Activated CD4-positive, alpha-beta T cell treated with anti-CD3 and anti-CD28 coated beads, Interleukin-2, amount 10 ng/mL, durations not matched to agents 7 days and 5 days (primary cell): ENCODE measurements at regions not wholly inside any gene's neighbourhood (a gene's known extent, or its start where the extent isn't known, plus 50 kb on each side); places are given as distances from the start of the nearest gene placed in this dataset.

Source experiments
- CTCF ChIA-PET: fragments of 350-600 bp; sonication (Branson Sonifier 250); formaldehyde crosslinking; loops from one replicate; lab custom pipeline; 2021; ENCODE audit warnings: antibody characterized with exemption; lab: Charles Lee
- POLR2A ChIA-PET: fragments of 350-600 bp; sonication (Branson Sonifier 250); formaldehyde crosslinking; loops from one replicate; lab custom pipeline; 2021; ENCODE audit warnings: antibody characterized with exemption; lab: Charles Lee
- DNase-seq: peaks from one replicate; pipeline ENCODE4 v3.0.0-alpha.2; 2020
- H3K27ac Mint-ChIP-seq: one replicate; pipeline ENCODE4 v1.8.0; 2021; ENCODE audit warnings: mild to moderate bottlenecking, moderate library complexity, mixed read lengths
- H3K27me3 Mint-ChIP-seq: one replicate; pipeline ENCODE4 v1.8.0; 2021; ENCODE audit warnings: mixed read lengths
- H3K36me3 Mint-ChIP-seq: one replicate; pipeline ENCODE4 v1.8.0; 2021; ENCODE audit warnings: low read depth, mixed read lengths
- H3K4me1 Mint-ChIP-seq: one replicate; pipeline ENCODE4 v1.8.0; 2021; ENCODE audit warnings: mixed read lengths
- H3K4me3 Mint-ChIP-seq: one replicate; pipeline ENCODE4 v1.8.0; 2021; ENCODE audit warnings: mild to moderate bottlenecking, moderate library complexity, mixed read lengths
- H3K9me3 Mint-ChIP-seq: one replicate; pipeline ENCODE4 v1.8.0; 2021; ENCODE audit warnings: mixed read lengths

DNA sequence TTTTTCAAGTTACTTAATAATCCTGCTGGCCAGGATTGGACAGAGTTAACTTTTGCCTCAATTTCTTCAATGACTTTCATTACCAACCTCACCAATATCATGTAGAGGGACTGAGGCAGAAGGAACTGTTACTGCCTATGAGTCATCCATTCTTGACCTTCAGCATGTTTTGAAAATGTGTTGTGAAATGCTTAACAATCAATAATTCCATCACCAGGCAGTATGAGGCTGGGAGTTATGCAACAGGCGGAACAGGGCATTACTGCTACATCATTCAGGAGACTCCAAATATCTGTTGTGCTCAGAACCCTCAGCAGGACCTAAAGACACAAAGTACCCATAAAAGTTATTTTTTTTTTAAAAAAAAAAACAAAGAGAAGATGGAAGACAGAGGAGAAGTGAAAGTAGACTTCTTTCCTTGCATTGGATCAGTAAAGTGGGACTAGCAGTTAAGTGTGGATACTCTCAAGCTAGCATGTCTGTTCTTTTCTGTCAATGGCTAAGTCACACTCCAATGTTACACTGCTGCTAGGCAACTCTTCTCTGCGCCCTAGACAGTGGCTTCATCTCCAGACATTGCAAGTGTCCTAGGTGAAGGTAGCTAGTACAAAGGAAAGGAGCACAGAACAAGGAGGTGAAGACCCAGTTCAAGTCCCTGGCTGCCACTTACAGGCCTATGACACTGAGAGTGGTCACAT is 184.9 kb upstream of the LPP start:
- DNase-seq: no peak
- H3K27me3 Mint-ChIP-seq: peaks cover 7% of the 10 kb centered on the region
- H3K36me3 Mint-ChIP-seq: no peaks in the 10 kb centered on the region
- POLR2A ChIA-PET: no interaction called here
- H3K27ac Mint-ChIP-seq: no peak overlapping the region
- no peaks in the 10 kb centered on the region for H3K9me3 Mint-ChIP-seq
- no peak overlapping the region for H3K4me3 Mint-ChIP-seq
- H3K4me1 Mint-ChIP-seq: peaks cover 38% of the 10 kb centered on the region
- CTCF ChIA-PET: interaction anchor here (0.6 to 1.9 kb wide), 5 partner anchors 14 to 671 kb away, joined by 3 to 5 read pairs (median 4); no protein-coding TSS in a partner anchor

DNA sequence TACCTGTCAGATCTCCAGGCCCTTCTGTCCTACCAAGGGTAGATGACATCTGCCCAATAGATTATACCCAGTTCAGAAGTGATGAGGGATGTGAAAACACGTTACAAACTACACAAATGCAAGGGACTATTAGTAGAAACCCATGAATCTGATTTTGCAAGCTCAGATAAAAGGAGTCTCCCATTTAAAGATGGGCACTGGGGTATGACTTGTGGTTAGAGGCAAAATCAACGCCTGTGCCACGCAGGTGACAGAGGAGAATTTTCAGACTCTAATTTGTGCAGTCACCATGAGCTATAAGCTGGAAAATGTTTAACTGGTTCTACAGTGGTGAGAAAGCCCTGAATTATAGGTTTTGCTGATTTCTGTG is 184.4 kb upstream of the LPP start:
- Mint-ChIP-seq H3K36me3 (no peaks in the 10 kb centered on the region), H3K27me3 (peaks cover 7% of the 10 kb centered on the region), H3K4me1 (peaks cover 43% of the 10 kb centered on the region), H3K4me3 (no peak overlapping the region), H3K9me3 (no peaks in the 10 kb centered on the region), H3K27ac (no peak overlapping the region)
- DNase-seq: no peak
- CTCF ChIA-PET: interaction anchor here (0.6 to 1.9 kb wide), 5 partner anchors 13 to 671 kb away, joined by 3 to 5 read pairs (median 4); no protein-coding TSS in a partner anchor
- POLR2A ChIA-PET: no interaction called here

DNA sequence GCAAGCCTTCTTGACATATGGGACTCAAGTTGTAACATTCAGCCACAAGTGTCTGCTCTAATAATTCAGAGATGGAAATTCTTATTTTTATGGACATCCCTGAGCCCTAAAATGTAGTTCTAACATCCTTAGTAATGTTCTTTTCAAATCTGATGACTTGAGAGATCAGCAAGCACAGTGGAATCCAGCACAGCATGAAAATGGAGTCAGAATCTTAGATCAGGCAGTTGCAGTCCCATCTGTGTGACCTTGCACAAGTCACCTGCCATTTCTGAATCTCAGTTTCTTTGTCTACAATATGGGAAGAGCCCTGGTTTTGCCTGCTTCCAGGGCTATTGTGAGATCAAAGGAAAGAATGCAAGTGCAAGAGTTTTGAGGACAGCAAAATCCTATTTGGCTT is 183.9 kb upstream of the LPP start:
- H3K27ac Mint-ChIP-seq: no peak overlapping the region
- peaks cover 47% of the 10 kb centered on the region for H3K4me1 Mint-ChIP-seq
- CTCF ChIA-PET: interaction anchor here (0.9 to 1.9 kb wide), 4 partner anchors 13 to 191 kb away, joined by 3 to 5 read pairs (median 4); no protein-coding TSS in a partner anchor
- POLR2A ChIA-PET: no interaction called here
- no peaks in the 10 kb centered on the region for H3K36me3 Mint-ChIP-seq
- H3K4me3 Mint-ChIP-seq: no peak overlapping the region
- H3K27me3 Mint-ChIP-seq: peaks cover 7% of the 10 kb centered on the region
- no peaks in the 10 kb centered on the region for H3K9me3 Mint-ChIP-seq
- DNase-seq: no peak

DNA sequence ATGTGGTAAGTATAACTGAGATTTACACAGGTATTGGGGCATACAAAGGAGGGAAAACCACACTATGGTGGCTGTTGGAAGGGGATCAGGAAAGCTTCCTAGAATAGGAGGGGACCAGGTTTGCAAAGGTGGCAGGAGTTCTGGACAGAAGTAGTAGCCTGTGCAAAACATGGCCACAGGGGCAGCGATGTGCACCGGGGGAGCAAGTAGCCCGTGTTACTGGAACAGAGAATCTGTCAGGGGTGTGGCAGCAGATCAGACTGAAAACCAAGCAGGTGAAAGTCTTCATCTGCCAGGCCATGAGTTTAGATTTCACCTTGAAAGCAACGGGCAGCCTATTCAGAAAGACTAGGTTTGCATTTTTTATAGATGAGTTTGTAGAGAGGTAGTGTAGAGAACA is 182.3 kb upstream of the LPP start:
- POLR2A ChIA-PET: no interaction called here

DNA sequence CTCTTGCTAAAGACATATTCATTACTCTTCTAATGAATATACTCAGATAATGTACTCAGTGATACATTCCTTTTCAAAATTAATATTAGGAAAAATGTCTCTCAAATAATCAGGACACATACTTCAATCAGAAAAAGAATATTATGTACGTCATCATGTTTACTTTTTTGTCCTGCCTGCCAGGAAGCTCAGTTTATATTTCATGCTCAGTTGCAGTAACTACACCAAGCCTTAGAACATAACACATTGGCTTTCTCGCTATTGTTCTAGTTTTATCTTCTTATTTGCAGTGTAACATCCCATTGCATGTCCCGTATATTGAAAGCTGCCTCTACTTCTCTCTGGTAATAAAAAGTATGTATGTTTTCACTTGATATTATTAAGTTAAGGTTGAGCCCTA is 181.5 kb upstream of the LPP start:
- Mint-ChIP-seq H3K4me1 (peaks cover 57% of the 10 kb centered on the region), H3K4me3 (no peak overlapping the region), H3K9me3 (peaks cover 4% of the 10 kb centered on the region), H3K27ac (no peak overlapping the region), H3K27me3 (no peaks in the 10 kb centered on the region), H3K36me3 (peaks cover 5% of the 10 kb centered on the region)
- DNase-seq: no peak
- POLR2A ChIA-PET: no interaction called here
- CTCF ChIA-PET: interaction anchor here (0.7 to 1.1 kb wide), 3 partner anchors 9 to 232 kb away, joined by 3 to 4 read pairs (median 4); no protein-coding TSS in a partner anchor

More for the DNA sequence above, 182.3 kb upstream of the LPP start:
- no peak for DNase-seq
- peaks cover 2% of the 10 kb centered on the region for H3K9me3 Mint-ChIP-seq
- H3K4me1 Mint-ChIP-seq: peaks cover 55% of the 10 kb centered on the region
- H3K36me3 Mint-ChIP-seq: peaks cover 2% of the 10 kb centered on the region
- no peak overlapping the region for H3K27ac Mint-ChIP-seq
- H3K4me3 Mint-ChIP-seq: no peak overlapping the region
- CTCF ChIA-PET: interaction anchor here (1.0 to 1.5 kb wide), 2 partner anchors 9 to 231 kb away, joined by 3 to 4 read pairs; no protein-coding TSS in a partner anchor
- no peaks in the 10 kb centered on the region for H3K27me3 Mint-ChIP-seq

DNA sequence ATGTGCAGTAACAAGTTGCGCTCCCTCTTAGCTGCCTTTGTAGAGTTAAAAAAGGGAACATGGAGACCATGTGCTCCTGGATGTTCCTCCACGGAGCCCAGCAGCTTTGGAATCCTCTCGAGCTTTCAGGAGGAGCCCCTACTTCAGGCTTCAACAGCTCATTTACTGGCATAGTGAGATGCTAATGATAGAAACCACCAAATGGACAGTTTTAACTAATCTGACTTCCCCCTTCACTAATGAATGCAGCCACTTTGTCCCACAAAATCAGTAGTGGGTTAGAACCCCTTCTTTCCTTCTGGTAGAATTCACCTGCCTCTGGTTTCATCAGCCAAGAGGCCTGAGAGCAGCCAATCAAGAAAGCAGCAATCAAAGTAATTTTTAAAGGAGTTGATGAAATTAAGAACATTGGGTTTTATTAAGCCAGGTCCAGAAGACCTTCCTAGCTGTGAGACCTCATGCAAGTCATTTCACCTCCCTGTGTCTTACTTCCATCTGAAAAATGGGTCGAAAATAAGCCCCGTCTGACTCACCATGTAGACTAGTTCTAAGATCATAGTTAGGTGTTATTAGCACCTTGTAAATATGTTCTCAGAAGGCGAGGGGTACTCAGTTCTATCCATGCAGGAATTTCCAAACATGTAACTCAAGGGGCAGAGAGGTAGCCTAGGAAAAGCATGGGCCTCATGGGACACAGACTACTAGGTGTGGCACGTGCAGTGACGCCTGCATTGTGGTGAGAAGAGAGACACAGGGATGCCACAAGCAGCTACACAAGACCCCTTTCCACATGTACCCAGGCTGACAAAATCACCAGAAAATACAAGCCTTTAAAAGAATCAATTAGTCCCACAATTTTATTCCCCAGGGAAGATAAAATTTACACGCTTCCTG is 179.7 kb upstream of the LPP start:
- ChIA-PET CTCF (interaction anchor here (0.8 to 3.3 kb wide), 12 partner anchors 11 to 324 kb away, joined by 3 to 15 read pairs (median 4); partner anchors contain the start of gene BCL6), POLR2A (interaction anchor here (0.6 kb wide), 1 partner anchor 179 kb away, joined by 3 read pairs; no protein-coding TSS in a partner anchor)
- Mint-ChIP-seq H3K4me3 (peak overlapping the region; percentile 40), H3K36me3 (peaks cover 18% of the 10 kb centered on the region), H3K27ac (peak overlapping the region; percentile 92), H3K9me3 (peaks cover 10% of the 10 kb centered on the region), H3K27me3 (no peaks in the 10 kb centered on the region), H3K4me1 (peaks cover 66% of the 10 kb centered on the region)
- DNase-seq: peak; percentile 33

DNA sequence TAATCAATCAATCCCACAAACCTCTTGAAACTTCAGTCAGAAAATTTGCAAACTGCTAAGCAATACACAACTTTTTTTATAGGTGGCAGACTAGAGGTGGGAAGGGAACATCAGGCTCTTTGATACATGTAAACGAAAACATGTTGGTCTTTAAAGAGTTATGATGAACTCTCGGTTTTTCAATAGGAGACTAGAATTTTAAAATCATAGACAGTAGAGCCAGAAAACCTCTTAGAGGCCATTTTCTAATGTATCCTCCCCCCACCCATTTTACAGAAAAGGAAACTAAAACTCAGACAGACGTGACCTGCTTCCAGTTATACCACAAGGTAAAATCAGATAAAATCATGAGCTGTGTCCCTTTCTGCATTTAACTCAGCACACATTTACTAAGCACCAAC is 179.1 kb upstream of the LPP start:
- CTCF ChIA-PET: interaction anchor here (0.6 to 3.3 kb wide), 14 partner anchors 9 to 323 kb away, joined by 3 to 15 read pairs (median 5); partner anchors contain the start of gene BCL6
- H3K4me1 Mint-ChIP-seq: peaks cover 68% of the 10 kb centered on the region

DNA sequence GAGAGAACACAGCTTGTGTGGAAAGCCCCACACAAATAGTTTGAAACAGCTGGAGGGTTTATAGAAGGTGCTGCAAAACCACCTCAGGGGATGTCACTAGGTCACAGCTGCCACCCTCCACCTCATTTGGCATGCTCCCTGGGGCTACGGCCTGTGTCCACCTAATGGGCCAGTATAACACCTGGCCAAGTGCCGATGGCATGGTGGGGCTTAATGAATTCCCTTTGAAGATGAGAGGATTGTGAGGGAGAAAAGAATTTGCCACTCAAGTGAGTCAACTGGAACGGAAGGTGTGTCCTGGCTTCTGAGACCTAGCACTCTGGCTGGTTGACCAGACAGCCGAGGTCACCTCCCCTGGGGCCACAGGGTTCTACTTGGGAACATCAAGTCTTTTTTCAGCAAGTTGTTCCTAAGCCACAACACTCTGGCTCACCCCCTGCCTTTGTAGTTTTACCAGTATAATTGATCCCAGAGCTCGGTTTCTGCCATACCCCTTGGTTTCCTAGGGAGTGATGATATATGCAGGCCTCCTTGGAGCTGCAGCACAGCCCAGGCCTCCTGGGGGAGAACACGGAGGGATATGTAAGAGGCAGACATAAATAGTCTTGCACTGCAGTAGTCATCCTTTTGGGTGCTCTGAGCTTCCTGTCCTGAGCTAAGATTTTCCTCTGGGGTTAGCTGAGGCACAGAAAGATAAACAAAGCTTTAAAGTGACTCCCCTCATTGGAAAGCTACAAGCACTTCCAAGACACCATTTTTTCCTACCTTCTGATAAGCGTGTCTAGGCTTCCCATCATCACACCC is 178.2 kb upstream of the LPP start:
- POLR2A ChIA-PET: interaction anchor here (1.0 kb wide), 1 partner anchor 230 kb away, joined by 3 read pairs; no protein-coding TSS in a partner anchor
- H3K27ac Mint-ChIP-seq: peak overlapping the region; percentile 92
- DNase-seq: no peak
- CTCF ChIA-PET: interaction anchor here (0.5 to 3.3 kb wide), 14 partner anchors 8 to 236 kb away, joined by 3 to 15 read pairs (median 5); partner anchors contain the start of gene BCL6
- peaks cover 77% of the 10 kb centered on the region for H3K4me1 Mint-ChIP-seq
- no peaks in the 10 kb centered on the region for H3K27me3 Mint-ChIP-seq
- H3K9me3 Mint-ChIP-seq: peaks cover 10% of the 10 kb centered on the region
- peak overlapping the region; percentile 40 for H3K4me3 Mint-ChIP-seq
- H3K36me3 Mint-ChIP-seq: peaks cover 18% of the 10 kb centered on the region

More for the DNA sequence above, 179.1 kb upstream of the LPP start:
- Mint-ChIP-seq H3K27ac (peak overlapping the region; percentile 92), H3K36me3 (peaks cover 18% of the 10 kb centered on the region), H3K9me3 (peaks cover 10% of the 10 kb centered on the region), H3K4me3 (peak overlapping the region; percentile 40), H3K27me3 (no peaks in the 10 kb centered on the region)
- POLR2A ChIA-PET: no interaction called here
- DNase-seq: peak; percentile 31

DNA sequence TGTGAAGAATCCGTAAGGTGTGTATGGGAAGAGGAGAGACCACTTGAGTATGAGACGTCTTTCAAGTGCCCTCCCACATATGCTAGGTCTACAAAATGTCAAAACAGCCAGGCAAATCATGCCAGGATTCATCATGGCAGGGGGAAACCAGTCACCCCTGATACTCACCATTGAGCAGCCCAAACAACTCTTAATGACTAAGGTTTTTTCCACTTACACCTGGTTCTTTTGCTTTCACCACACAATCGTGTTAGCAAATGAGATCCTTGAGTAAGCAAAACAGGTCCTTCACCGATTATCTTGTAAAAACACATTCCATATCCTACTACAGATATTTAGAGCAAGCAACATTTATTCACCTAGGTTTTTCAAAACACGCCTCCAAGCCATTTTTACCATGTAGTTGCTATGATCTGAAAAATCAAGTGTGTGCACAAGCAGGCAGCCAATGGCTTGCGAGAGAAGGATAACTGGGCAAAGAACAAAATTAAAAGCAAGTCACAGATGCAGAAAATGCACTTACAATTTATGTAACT is 177.5 kb upstream of the LPP start:
- H3K4me1 Mint-ChIP-seq: peaks cover 75% of the 10 kb centered on the region
- peaks cover 18% of the 10 kb centered on the region for H3K36me3 Mint-ChIP-seq
- CTCF ChIA-PET: interaction anchor here (0.5 to 3.3 kb wide), 8 partner anchors 10 to 237 kb away, joined by 3 to 15 read pairs (median 4); no protein-coding TSS in a partner anchor

DNA sequence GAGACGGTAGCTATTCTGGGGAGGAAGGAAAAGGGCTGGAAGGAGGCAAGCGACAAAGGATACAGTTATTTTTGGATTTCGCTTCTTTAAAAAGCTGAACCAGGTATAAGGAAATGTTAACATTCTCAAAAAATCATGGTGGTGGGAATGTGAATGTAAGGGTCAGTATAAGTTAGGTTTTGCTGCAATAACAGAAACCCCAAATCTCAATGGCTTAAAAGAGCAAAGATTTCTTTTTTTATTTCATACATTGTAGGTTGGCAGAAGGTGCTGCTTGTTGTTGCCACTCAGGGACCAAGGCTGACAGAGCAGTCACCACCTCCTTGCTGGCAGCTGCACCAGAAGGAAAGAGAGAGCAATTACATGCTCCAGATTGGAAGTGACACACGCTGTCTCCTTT is 176.3 kb upstream of the LPP start:
- H3K27me3 Mint-ChIP-seq: no peaks in the 10 kb centered on the region
- peaks cover 18% of the 10 kb centered on the region for H3K36me3 Mint-ChIP-seq
- H3K4me3 Mint-ChIP-seq: no peak overlapping the region
- DNase-seq: no peak
- H3K4me1 Mint-ChIP-seq: peaks cover 69% of the 10 kb centered on the region
- POLR2A ChIA-PET: no interaction called here
- H3K27ac Mint-ChIP-seq: no peak overlapping the region
- H3K9me3 Mint-ChIP-seq: peaks cover 10% of the 10 kb centered on the region
- CTCF ChIA-PET: interaction anchor here (1.1 to 1.6 kb wide), 4 partner anchors 12 to 230 kb away, joined by 3 to 6 read pairs (median 6); no protein-coding TSS in a partner anchor

More for the DNA sequence above, 177.5 kb upstream of the LPP start:
- Mint-ChIP-seq H3K4me3 (no peak overlapping the region), H3K27me3 (no peaks in the 10 kb centered on the region), H3K9me3 (peaks cover 10% of the 10 kb centered on the region), H3K27ac (peak overlapping the region; percentile 28)
- POLR2A ChIA-PET: interaction anchor here (1.0 kb wide), 1 partner anchor 231 kb away, joined by 3 read pairs; no protein-coding TSS in a partner anchor
- no peak for DNase-seq

DNA sequence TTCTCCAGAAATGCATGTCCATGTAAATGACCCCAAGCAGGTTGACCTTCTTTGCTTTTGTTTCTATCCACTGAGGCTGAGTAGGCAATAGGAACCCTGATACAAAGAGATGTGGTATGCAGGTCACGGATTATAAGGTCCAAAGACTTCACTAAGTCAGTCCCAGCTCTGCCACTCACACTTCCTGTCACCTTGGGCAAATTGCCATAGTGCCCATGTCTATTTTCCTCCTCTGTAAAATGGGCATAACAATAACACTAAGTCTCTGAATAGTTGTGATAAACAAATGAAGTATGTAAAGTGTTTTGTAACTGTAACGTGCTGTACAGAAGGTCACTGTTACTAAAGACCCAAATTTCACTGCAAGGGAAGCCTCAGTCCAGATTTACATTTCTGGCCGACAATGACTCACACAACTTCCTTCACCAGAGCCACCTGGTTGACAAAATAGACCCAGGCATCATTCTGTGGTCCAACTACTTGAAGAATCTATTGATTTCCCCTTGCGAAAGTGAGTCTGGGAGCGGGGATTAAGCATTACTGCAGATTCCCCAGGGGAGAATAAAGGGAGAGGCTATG is 175.4 kb upstream of the LPP start:
- peaks cover 18% of the 10 kb centered on the region for H3K36me3 Mint-ChIP-seq
- ChIA-PET CTCF (interaction anchor here (0.6 to 1.6 kb wide), 4 partner anchors 11 to 236 kb away, joined by 3 to 6 read pairs (median 4); no protein-coding TSS in a partner anchor), POLR2A (no interaction called here)
- peak overlapping the region; percentile 57 for H3K27ac Mint-ChIP-seq
- H3K9me3 Mint-ChIP-seq: peaks cover 10% of the 10 kb centered on the region
- no peak for DNase-seq
- no peaks in the 10 kb centered on the region for H3K27me3 Mint-ChIP-seq
- H3K4me1 Mint-ChIP-seq: peaks cover 67% of the 10 kb centered on the region
- no peak overlapping the region for H3K4me3 Mint-ChIP-seq
